ENCODE measurements at regions not wholly inside any gene's neighbourhood (a gene's known extent, or its start where the extent isn't known, plus 50 kb on each side); places are given as distances from the start of the nearest gene placed in this dataset.

DNA sequence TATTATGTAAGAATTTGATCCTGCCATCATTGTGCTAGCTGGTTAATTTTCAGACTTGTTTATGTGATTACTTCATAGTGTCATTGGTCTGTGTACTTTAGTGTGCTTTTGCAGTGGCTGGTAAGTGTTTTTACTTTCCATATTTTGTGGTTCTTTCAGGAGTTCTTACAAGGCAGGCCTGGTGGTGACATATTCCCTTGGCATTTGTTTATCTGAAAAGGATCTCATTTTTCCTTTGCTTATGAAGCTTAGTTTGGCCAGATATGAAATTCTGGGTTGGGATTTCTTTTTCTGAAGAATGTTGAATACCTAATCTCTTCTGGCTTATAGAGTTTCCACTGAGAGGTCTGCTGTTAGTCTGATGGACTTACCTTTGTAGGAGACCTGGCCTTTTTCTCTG, 72.8 kb upstream of the MC4R start:
- Histone ChIP-seq H3K4me1 (ENCODE audit: insufficient read depth, low read length, poor library complexity, severe bottlenecking) (no peaks in the 10 kb centered on the region), H3K27me3 (replicated peaks; ENCODE audit: insufficient read depth, low read depth, low read length, poor library complexity) (peaks cover 6% of the 10 kb centered on the region), H3K36me3 (ENCODE audit: insufficient read depth, low read length, poor library complexity, severe bottlenecking) (no peaks in the 10 kb centered on the region), H3K9me3 (ENCODE audit: low read depth, low read length, poor library complexity, severe bottlenecking) (no peaks in the 10 kb centered on the region), H3K27ac (ENCODE audit: low read depth, low read length, poor library complexity, severe bottlenecking) (no peak overlapping the region), H3K4me3 (ENCODE audit: low read depth, low read length, poor library complexity, severe bottlenecking) (no peak overlapping the region)
- POLR2A ChIA-PET (ENCODE audit: low non-redundant PET): no interaction called here
- TF ChIP-seq, protein P1, sequence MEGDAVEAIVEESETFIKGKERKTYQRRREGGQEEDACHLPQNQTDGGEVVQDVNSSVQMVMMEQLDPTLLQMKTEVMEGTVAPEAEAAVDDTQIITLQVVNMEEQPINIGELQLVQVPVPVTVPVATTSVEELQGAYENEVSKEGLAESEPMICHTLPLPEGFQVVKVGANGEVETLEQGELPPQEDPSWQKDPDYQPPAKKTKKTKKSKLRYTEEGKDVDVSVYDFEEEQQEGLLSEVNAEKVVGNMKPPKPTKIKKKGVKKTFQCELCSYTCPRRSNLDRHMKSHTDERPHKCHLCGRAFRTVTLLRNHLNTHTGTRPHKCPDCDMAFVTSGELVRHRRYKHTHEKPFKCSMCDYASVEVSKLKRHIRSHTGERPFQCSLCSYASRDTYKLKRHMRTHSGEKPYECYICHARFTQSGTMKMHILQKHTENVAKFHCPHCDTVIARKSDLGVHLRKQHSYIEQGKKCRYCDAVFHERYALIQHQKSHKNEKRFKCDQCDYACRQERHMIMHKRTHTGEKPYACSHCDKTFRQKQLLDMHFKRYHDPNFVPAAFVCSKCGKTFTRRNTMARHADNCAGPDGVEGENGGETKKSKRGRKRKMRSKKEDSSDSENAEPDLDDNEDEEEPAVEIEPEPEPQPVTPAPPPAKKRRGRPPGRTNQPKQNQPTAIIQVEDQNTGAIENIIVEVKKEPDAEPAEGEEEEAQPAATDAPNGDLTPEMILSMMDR (conservative IDR thresholded peaks at IDR 0.05; ENCODE audit: low read depth, low read length): no peak
- no peak for TF ChIP-seq EZH2 (IDR thresholded peaks at IDR 0.05; ENCODE audit: borderline replicate concordance, low read depth, low read length, poor library complexity, severe bottlenecking)
- CTCF ChIA-PET: no interaction called here
- no TSS peak for BruUV-seq (replicated peaks)
- intact Hi-C loops (cut with micrococcal nuclease; ENCODE audit: unreplicated experiment): no loop called here
- DNase-seq (ENCODE audit: low spot score): no peak

DNA sequence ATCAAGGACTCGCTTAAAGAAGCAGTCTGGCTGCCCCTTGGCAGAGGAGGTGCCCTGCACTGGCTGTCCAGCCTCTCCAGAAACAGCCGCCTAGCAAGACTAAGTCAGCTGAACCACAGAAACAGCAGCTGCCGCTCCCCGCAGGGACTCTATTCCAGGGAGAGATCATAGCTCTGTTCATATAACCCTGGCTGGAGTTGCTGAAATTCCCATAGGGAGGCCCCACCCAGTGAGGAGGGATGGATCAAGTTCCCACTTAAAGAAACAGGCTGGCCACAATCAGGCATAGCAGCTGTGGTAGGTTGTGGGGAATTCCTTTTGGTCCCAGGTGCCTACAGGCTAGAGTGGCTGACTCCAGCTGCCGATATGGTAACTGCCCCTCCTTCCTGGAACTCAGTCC, 74.2 kb upstream of the MC4R start:
- no peak for DNase-seq (ENCODE audit: low spot score)
- intact Hi-C loops (cut with micrococcal nuclease; ENCODE audit: unreplicated experiment): no loop called here
- CTCF ChIA-PET: no interaction called here

DNA sequence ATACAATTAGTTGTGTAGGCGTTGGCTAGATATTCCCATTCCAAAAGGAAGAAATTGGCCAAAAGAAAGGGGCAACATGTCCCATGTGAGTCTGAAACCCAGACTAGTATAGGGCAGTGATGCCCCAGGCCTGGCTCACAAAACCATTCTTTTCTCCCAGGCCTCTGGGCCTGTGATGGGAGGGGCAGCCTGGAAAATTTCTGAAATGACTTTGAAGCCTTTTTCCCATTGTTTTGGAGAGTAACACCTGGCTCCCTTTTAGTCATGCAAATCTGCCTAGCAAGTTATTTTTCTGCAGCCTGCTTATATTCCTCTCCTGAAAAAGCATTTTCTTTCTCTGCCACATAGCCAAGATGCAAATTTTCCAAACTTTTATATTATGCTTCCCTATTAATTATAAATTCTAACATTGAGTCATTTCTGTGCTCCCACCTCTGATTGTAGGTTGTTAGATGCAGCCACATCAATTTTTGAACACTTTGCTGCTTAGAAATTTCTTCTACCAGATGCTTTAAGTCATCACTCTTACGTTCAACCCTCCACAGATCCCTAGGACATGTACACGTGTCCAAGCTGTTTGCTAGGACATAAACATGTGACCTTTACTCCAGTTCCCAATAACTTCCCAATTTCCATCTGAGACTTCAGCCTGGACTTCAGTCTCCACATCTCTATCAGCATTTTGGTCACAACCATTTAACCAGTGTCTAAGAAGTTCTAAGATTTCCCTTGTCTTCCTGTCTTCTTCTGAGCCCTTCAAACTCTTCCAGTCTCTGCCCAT, 76.1 kb upstream of the MC4R start:
- Histone ChIP-seq H3K27ac (ENCODE audit: low read depth, low read length, poor library complexity, severe bottlenecking) (no peak overlapping the region), H3K4me1 (ENCODE audit: insufficient read depth, low read length, poor library complexity, severe bottlenecking) (no peaks in the 10 kb centered on the region), H3K9me3 (ENCODE audit: low read depth, low read length, poor library complexity, severe bottlenecking) (no peaks in the 10 kb centered on the region), H3K4me3 (ENCODE audit: low read depth, low read length, poor library complexity, severe bottlenecking) (no peak overlapping the region), H3K27me3 (replicated peaks; ENCODE audit: insufficient read depth, low read depth, low read length, poor library complexity) (peaks cover 6% of the 10 kb centered on the region), H3K36me3 (ENCODE audit: insufficient read depth, low read length, poor library complexity, severe bottlenecking) (no peaks in the 10 kb centered on the region)
- ChIA-PET CTCF (no interaction called here), POLR2A (ENCODE audit: low non-redundant PET) (no interaction called here)
- no peak for DNase-seq (ENCODE audit: low spot score)
- TF ChIP-seq EZH2 (IDR thresholded peaks at IDR 0.05; ENCODE audit: borderline replicate concordance, low read depth, low read length, poor library complexity, severe bottlenecking): no peak
- TF ChIP-seq, protein P1 (conservative IDR thresholded peaks at IDR 0.05; ENCODE audit: low read depth, low read length): no peak
- intact Hi-C loops (cut with micrococcal nuclease; ENCODE audit: unreplicated experiment): no loop called here
- no TSS peak for BruUV-seq (replicated peaks)

More for the DNA sequence above, 74.2 kb upstream of the MC4R start:
- Histone ChIP-seq H3K27ac (ENCODE audit: low read depth, low read length, poor library complexity, severe bottlenecking) (no peak overlapping the region), H3K9me3 (ENCODE audit: low read depth, low read length, poor library complexity, severe bottlenecking) (no peaks in the 10 kb centered on the region), H3K36me3 (ENCODE audit: insufficient read depth, low read length, poor library complexity, severe bottlenecking) (no peaks in the 10 kb centered on the region), H3K4me1 (ENCODE audit: insufficient read depth, low read length, poor library complexity, severe bottlenecking) (no peaks in the 10 kb centered on the region), H3K4me3 (ENCODE audit: low read depth, low read length, poor library complexity, severe bottlenecking) (no peak overlapping the region), H3K27me3 (replicated peaks; ENCODE audit: insufficient read depth, low read depth, low read length, poor library complexity) (peaks cover 6% of the 10 kb centered on the region)
- POLR2A ChIA-PET (ENCODE audit: low non-redundant PET): no interaction called here
- TF ChIP-seq, protein P1 (conservative IDR thresholded peaks at IDR 0.05; ENCODE audit: low read depth, low read length): no peak
- TF ChIP-seq EZH2 (IDR thresholded peaks at IDR 0.05; ENCODE audit: borderline replicate concordance, low read depth, low read length, poor library complexity, severe bottlenecking): no peak
- no TSS peak for BruUV-seq (replicated peaks)

Data from A673 (cell line).